WTC11 (cell line): ENCODE measurements at regions not wholly inside any gene's neighbourhood (a gene's known extent, or its start where the extent isn't known, plus 50 kb on each side); places are given as distances from the start of the nearest gene placed in this dataset.

Experiments
- ATAC-seq: fragments of 200-7000 bp; cut with Tn5 transposase; 2 replicates; pipeline ENCODE4 v1.10.0; 2021; ENCODE audit warnings: mild to moderate bottlenecking, moderate library complexity
- CTCF ChIA-PET: fragments of 300-600 bp; sonication (Branson Sonifier 250); formaldehyde crosslinking; loops from one replicate; lab custom pipeline; 2021; ENCODE audit warnings: antibody characterized with exemption; lab: Charles Lee
- POLR2A ChIA-PET: fragments of 350-600 bp; sonication (Branson Sonifier 250); formaldehyde crosslinking; loops from one replicate; lab custom pipeline; 2021; ENCODE audit warnings: antibody characterized with exemption; lab: Charles Lee
- DNase-seq: peaks from one replicate; pipeline ENCODE4 v3.0.0; 2021; ENCODE audit warnings: low spot score
- H3K27ac Mint-ChIP-seq: 2 replicates; pipeline ENCODE4 v1.8.0; 2021; ENCODE audit warnings: mixed read lengths
- H3K27me3 Mint-ChIP-seq: 2 replicates; pipeline ENCODE4 v1.8.0; 2021; ENCODE audit warnings: low read depth, mild to moderate bottlenecking, moderate library complexity, mixed read lengths
- H3K36me3 Mint-ChIP-seq: 2 replicates; pipeline ENCODE4 v1.8.0; 2021; ENCODE audit warnings: mixed read lengths
- H3K4me1 Mint-ChIP-seq: 2 replicates; pipeline ENCODE4 v1.8.0; 2022; ENCODE audit warnings: mixed read lengths
- H3K4me3 Mint-ChIP-seq: 2 replicates; pipeline ENCODE4 v1.8.0; 2021; ENCODE audit warnings: mild to moderate bottlenecking, moderate library complexity, mixed read lengths
- H3K9me3 Mint-ChIP-seq: 2 replicates; pipeline ENCODE4 v1.8.0; 2021; ENCODE audit warnings: mixed read lengths
- CBFB ChIP-seq: sonication (generic); formaldehyde crosslinking; IDR thresholded peaks from 2 replicates; pipeline ENCODE4 v1.8.1; 2022; ENCODE audit warnings: mild to moderate bottlenecking, low read depth, missing genetic modification reagents
- ELF4 ChIP-seq: sonication (generic); formaldehyde crosslinking; IDR thresholded peaks from 2 replicates; pipeline ENCODE4 v1.8.1; 2022; ENCODE audit warnings: low read depth, mild to moderate bottlenecking, moderate library complexity, missing genetic modification reagents
- EMX1 ChIP-seq: fragments of 250-450 bp; sonication (Bioruptor Pico); IDR thresholded peaks from 2 replicates; pipeline ENCODE4 v1.8.0; 2021; ENCODE audit warnings: mild to moderate bottlenecking
- FOXK1 ChIP-seq: sonication (generic); formaldehyde crosslinking; IDR thresholded peaks from 2 replicates; pipeline ENCODE4 v1.8.0; 2022; ENCODE audit warnings: mild to moderate bottlenecking, moderate library complexity, missing genetic modification reagents
- GRHL2 ChIP-seq: fragments of 250-450 bp; sonication (Bioruptor Pico); IDR thresholded peaks from 2 replicates; pipeline ENCODE4 v1.8.0; 2022; ENCODE audit warnings: mild to moderate bottlenecking, moderate library complexity; ENCODE audit not compliant: insufficient replicate concordance, severe bottlenecking
- NFATC4 ChIP-seq: fragments of 250-450 bp; sonication (Bioruptor Pico); IDR thresholded peaks from 2 replicates; pipeline ENCODE4 v1.9.0; 2021; ENCODE audit warnings: mild to moderate bottlenecking
- NR3C1 ChIP-seq: sonication (generic); formaldehyde crosslinking; conservative IDR thresholded peaks from 2 replicates; pipeline ENCODE4 v1.8.1; 2023; ENCODE audit warnings: low read depth, mild to moderate bottlenecking, missing genetic modification reagents
- OVOL2 ChIP-seq: fragments of 250-450 bp; sonication (Bioruptor Pico); IDR thresholded peaks from 2 replicates; pipeline ENCODE4 v1.9.0; 2021; ENCODE audit warnings: mild to moderate bottlenecking, borderline replicate concordance
- RORB ChIP-seq: fragments of 250-450 bp; sonication (Bioruptor Pico); IDR thresholded peaks from 2 replicates; pipeline ENCODE4 v1.9.0; 2021; ENCODE audit warnings: mild to moderate bottlenecking
- TEAD4 ChIP-seq: sonication (generic); formaldehyde crosslinking; IDR thresholded peaks from 2 replicates; pipeline ENCODE4 v1.8.0; 2022; ENCODE audit warnings: mild to moderate bottlenecking, missing genetic modification reagents
- ZNF121 ChIP-seq: sonication (generic); formaldehyde crosslinking; IDR thresholded peaks from 2 replicates; pipeline ENCODE4 v1.8.0; 2023; ENCODE audit warnings: missing genetic modification reagents
- ZNF317 ChIP-seq: sonication (generic); formaldehyde crosslinking; IDR thresholded peaks from 2 replicates; pipeline ENCODE4 v1.8.1; 2023; ENCODE audit warnings: low read depth, mild to moderate bottlenecking, moderate library complexity, missing genetic modification reagents, borderline replicate concordance
- TF ChIP-seq, protein P1 (sequence below): fragments of 250-450 bp; sonication (Bioruptor Pico); IDR thresholded peaks from 2 replicates; pipeline ENCODE4 v1.9.0; 2021; ENCODE audit warnings: moderate library complexity, mild to moderate bottlenecking, inconsistent platforms, borderline replicate concordance
- TF ChIP-seq, protein P2 (sequence below): sonication (generic); formaldehyde crosslinking; IDR thresholded peaks from 2 replicates; pipeline ENCODE4 v1.8.1; 2022; ENCODE audit warnings: mild to moderate bottlenecking, missing genetic modification reagents, moderate library complexity, borderline replicate concordance
- TF ChIP-seq, protein P3 (sequence below): sonication (generic); formaldehyde crosslinking; IDR thresholded peaks from 2 replicates; pipeline ENCODE4 v1.8.1; 2023; ENCODE audit warnings: mild to moderate bottlenecking, moderate library complexity, missing genetic modification reagents
- TF ChIP-seq, protein P4 (sequence below): fragments of 250-450 bp; sonication (Bioruptor Pico); IDR thresholded peaks from 2 replicates; pipeline ENCODE4 v1.9.0; 2021; ENCODE audit warnings: mild to moderate bottlenecking, borderline replicate concordance
- TF ChIP-seq, protein P5 (sequence below): sonication (generic); formaldehyde crosslinking; IDR thresholded peaks from 2 replicates; pipeline ENCODE4 v1.8.1; 2023; ENCODE audit warnings: mild to moderate bottlenecking, missing genetic modification reagents
- TF ChIP-seq, protein P6 (sequence below): sonication (generic); formaldehyde crosslinking; IDR thresholded peaks from 2 replicates; pipeline ENCODE4 v1.8.1; 2022; ENCODE audit warnings: missing genetic modification reagents, borderline replicate concordance

DNA sequence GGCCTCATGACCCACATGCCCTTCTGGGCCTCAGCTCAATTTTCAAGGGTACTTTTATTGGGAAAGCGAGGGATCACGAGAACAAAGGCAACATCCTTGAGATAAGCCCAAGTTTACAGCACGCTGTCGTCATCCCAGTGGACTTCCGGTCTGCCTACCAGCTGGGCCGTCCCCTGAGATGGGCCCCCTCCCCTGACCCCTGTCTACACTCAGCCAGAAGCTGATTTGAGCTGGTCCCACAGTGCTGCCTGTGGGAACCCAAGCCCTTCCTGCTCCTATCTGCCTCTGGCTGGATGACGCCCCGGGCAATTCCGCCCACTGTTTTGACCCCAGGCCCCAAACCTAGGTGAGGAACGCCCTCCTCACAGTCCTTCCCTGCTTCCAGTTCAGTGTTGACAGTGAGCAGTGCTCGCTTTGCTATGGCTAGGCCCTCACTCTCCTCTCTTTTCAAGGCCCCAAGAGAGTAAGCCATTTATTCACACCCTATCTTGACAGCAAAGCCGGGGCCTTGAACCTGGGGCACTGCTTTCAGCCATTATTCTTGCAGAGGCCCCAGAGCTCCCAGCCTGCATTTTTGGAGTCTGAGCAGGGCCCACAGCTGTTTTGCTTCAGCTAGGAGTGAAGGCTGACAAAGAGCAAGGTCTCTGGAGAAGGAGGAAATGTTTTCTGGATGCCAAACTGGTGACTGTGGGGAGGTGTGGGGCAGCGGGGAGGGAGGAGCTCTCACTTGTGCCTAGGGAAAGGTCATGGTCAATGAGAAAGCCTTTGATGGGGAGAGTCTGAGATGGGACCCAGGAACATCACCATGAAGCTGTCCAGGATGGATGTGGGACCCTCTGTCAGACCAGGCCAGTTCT, 164.6 kb upstream of the BCOR start:
- peaks cover 10% of the 10 kb centered on the region for H3K27me3 Mint-ChIP-seq
- TF ChIP-seq OVOL2 (CRISPR knock-in tag), result no peak
- no peak for TF ChIP-seq NR3C1
- TF ChIP-seq TEAD4, result no peak
- TF ChIP-seq GRHL2 (CRISPR knock-in tag), result no peak
- TF ChIP-seq, protein P1, sequence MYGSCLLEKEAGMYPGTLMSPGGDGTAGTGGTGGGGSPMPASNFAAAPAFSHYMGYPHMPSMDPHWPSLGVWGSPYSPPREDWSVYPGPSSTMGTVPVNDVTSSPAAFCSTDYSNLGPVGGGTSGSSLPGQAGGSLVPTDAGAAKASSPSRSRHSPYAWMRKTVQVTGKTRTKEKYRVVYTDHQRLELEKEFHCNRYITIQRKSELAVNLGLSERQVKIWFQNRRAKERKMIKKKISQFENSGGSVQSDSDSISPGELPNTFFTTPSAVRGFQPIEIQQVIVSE, result no peak
- TF ChIP-seq, protein P2, sequence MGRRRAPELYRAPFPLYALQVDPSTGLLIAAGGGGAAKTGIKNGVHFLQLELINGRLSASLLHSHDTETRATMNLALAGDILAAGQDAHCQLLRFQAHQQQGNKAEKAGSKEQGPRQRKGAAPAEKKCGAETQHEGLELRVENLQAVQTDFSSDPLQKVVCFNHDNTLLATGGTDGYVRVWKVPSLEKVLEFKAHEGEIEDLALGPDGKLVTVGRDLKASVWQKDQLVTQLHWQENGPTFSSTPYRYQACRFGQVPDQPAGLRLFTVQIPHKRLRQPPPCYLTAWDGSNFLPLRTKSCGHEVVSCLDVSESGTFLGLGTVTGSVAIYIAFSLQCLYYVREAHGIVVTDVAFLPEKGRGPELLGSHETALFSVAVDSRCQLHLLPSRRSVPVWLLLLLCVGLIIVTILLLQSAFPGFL (CRISPR knock-in tag), result no peak
- TF ChIP-seq CBFB (CRISPR knock-in tag), result no peak
- no peak for TF ChIP-seq EMX1
- TF ChIP-seq NFATC4, result no peak
- TF ChIP-seq, protein P3, sequence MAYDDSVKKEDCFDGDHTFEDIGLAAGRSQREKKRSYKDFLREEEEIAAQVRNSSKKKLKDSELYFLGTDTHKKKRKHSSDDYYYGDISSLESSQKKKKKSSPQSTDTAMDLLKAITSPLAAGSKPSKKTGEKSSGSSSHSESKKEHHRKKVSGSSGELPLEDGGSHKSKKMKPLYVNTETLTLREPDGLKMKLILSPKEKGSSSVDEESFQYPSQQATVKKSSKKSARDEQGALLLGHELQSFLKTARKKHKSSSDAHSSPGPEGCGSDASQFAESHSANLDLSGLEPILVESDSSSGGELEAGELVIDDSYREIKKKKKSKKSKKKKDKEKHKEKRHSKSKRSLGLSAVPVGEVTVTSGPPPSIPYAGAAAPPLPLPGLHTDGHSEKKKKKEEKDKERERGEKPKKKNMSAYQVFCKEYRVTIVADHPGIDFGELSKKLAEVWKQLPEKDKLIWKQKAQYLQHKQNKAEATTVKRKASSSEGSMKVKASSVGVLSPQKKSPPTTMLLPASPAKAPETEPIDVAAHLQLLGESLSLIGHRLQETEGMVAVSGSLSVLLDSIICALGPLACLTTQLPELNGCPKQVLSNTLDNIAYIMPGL (CRISPR knock-in tag), result no peak
- no peak for TF ChIP-seq RORB
- no peak for TF ChIP-seq ZNF121 (CRISPR knock-in tag)
- no peak for TF ChIP-seq FOXK1 (CRISPR knock-in tag)
- no peak for TF ChIP-seq ZNF317 (CRISPR knock-in tag)
- TF ChIP-seq, protein P4, sequence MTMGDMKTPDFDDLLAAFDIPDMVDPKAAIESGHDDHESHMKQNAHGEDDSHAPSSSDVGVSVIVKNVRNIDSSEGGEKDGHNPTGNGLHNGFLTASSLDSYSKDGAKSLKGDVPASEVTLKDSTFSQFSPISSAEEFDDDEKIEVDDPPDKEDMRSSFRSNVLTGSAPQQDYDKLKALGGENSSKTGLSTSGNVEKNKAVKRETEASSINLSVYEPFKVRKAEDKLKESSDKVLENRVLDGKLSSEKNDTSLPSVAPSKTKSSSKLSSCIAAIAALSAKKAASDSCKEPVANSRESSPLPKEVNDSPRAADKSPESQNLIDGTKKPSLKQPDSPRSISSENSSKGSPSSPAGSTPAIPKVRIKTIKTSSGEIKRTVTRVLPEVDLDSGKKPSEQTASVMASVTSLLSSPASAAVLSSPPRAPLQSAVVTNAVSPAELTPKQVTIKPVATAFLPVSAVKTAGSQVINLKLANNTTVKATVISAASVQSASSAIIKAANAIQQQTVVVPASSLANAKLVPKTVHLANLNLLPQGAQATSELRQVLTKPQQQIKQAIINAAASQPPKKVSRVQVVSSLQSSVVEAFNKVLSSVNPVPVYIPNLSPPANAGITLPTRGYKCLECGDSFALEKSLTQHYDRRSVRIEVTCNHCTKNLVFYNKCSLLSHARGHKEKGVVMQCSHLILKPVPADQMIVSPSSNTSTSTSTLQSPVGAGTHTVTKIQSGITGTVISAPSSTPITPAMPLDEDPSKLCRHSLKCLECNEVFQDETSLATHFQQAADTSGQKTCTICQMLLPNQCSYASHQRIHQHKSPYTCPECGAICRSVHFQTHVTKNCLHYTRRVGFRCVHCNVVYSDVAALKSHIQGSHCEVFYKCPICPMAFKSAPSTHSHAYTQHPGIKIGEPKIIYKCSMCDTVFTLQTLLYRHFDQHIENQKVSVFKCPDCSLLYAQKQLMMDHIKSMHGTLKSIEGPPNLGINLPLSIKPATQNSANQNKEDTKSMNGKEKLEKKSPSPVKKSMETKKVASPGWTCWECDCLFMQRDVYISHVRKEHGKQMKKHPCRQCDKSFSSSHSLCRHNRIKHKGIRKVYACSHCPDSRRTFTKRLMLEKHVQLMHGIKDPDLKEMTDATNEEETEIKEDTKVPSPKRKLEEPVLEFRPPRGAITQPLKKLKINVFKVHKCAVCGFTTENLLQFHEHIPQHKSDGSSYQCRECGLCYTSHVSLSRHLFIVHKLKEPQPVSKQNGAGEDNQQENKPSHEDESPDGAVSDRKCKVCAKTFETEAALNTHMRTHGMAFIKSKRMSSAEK (CRISPR knock-in tag), result no peak
- TF ChIP-seq, protein P5, sequence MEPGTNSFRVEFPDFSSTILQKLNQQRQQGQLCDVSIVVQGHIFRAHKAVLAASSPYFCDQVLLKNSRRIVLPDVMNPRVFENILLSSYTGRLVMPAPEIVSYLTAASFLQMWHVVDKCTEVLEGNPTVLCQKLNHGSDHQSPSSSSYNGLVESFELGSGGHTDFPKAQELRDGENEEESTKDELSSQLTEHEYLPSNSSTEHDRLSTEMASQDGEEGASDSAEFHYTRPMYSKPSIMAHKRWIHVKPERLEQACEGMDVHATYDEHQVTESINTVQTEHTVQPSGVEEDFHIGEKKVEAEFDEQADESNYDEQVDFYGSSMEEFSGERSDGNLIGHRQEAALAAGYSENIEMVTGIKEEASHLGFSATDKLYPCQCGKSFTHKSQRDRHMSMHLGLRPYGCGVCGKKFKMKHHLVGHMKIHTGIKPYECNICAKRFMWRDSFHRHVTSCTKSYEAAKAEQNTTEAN (CRISPR knock-in tag), result no peak
- TF ChIP-seq, protein P6, sequence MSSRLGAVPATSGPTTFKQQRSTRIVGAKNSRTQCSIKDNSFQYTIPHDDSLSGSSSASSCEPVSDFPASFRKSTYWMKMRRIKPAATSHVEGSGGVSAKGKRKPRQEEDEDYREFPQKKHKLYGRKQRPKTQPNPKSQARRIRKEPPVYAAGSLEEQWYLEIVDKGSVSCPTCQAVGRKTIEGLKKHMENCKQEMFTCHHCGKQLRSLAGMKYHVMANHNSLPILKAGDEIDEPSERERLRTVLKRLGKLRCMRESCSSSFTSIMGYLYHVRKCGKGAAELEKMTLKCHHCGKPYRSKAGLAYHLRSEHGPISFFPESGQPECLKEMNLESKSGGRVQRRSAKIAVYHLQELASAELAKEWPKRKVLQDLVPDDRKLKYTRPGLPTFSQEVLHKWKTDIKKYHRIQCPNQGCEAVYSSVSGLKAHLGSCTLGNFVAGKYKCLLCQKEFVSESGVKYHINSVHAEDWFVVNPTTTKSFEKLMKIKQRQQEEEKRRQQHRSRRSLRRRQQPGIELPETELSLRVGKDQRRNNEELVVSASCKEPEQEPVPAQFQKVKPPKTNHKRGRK (CRISPR knock-in tag), result no peak
- TF ChIP-seq ELF4 (CRISPR knock-in tag), result no peak
- H3K9me3 Mint-ChIP-seq, result no peaks in the 10 kb centered on the region
- no peak overlapping the region for H3K27ac Mint-ChIP-seq
- H3K36me3 Mint-ChIP-seq, result no peaks in the 10 kb centered on the region
- no peak for DNase-seq
- H3K4me3 Mint-ChIP-seq, result no peak overlapping the region
- CTCF ChIA-PET, result interaction anchor here (0.5 kb wide), 1 partner anchor 85 kb away, joined by 3 read pairs; no protein-coding TSS in a partner anchor
- POLR2A ChIA-PET, result interaction anchor here (0.6 kb wide), 1 partner anchor 235 kb away, joined by 12 read pairs; no protein-coding TSS in a partner anchor
- peaks cover 16% of the 10 kb centered on the region for H3K4me1 Mint-ChIP-seq
- ATAC-seq, result no peak
